NB4 (cell line): ENCODE measurements at regions not wholly inside any gene's neighbourhood (a gene's known extent, or its start where the extent isn't known, plus 50 kb on each side); places are given as distances from the start of the nearest gene placed in this dataset.
"Not testable (repeated sequence)": the region's sequence is repeated elsewhere in the genome, so short reads cannot be mapped to it uniquely, and the experiment has no call there.

Experiments
- MYC ChIP-seq: IDR thresholded peaks from 2 replicates; pipeline ENCODE4 v1.6.1; 2011; ENCODE audit warnings: low read depth, low read length
- POLR2A ChIP-seq: IDR thresholded peaks from 2 replicates; pipeline ENCODE4 v1.6.1; 2011; ENCODE audit warnings: mild to moderate bottlenecking; ENCODE audit not compliant: insufficient read length; ENCODE audit errors: extremely low read depth
- TF ChIP-seq, protein P1 (sequence below): IDR thresholded peaks from 2 replicates; pipeline ENCODE4 v1.6.1; 2011; ENCODE audit warnings: low read depth, low read length
- TF ChIP-seq, protein P2 (sequence below): IDR thresholded peaks from one replicate; pipeline ENCODE4 v1.5.1; 2012; ENCODE audit warnings: low read depth, low read length

DNA sequence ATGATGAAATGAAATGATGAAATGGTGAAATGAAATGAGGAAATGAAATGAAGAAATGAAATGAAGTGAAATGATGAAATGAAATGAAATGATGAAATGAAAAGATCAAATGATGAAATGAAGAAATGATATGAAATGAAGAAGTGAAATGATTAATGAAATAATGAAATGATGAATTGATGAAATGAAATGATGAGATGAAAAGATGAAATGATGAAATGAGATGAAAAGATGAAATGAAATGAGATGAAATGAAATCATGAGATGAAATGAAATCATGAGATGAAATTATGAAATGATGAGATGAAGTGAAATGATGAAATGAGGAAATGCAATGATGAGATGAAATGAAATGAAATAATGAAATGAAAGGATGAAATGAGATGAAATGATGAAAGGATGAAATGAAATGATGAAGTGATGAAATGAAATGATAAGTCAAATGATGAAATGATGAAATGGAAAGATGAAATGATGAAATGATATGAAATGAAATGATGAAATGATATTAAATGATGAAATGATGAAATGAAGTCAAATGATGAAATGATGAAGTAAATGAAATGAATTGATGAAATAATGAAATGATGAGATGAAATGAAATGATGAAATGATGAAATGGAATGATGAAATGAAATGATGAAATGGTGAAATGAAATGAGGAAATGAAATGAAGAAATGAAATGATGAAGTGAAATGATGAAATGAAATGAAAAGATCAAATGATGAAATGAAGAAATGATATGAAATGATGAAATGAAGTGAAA, 220.9 kb upstream of the VKORC1L1 start:
- TF ChIP-seq, protein P1, sequence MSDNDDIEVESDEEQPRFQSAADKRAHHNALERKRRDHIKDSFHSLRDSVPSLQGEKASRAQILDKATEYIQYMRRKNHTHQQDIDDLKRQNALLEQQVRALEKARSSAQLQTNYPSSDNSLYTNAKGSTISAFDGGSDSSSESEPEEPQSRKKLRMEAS: not testable (repeated sequence)
- TF ChIP-seq, protein P2, sequence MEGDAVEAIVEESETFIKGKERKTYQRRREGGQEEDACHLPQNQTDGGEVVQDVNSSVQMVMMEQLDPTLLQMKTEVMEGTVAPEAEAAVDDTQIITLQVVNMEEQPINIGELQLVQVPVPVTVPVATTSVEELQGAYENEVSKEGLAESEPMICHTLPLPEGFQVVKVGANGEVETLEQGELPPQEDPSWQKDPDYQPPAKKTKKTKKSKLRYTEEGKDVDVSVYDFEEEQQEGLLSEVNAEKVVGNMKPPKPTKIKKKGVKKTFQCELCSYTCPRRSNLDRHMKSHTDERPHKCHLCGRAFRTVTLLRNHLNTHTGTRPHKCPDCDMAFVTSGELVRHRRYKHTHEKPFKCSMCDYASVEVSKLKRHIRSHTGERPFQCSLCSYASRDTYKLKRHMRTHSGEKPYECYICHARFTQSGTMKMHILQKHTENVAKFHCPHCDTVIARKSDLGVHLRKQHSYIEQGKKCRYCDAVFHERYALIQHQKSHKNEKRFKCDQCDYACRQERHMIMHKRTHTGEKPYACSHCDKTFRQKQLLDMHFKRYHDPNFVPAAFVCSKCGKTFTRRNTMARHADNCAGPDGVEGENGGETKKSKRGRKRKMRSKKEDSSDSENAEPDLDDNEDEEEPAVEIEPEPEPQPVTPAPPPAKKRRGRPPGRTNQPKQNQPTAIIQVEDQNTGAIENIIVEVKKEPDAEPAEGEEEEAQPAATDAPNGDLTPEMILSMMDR: not testable (repeated sequence)
- not testable (repeated sequence) for TF ChIP-seq POLR2A, MYC
